HCEC 1CT (cell line): ENCODE measurements at regions not wholly inside any gene's neighbourhood (a gene's known extent, or its start where the extent isn't known, plus 50 kb on each side); places are given as distances from the start of the nearest gene placed in this dataset.
"Not testable (repeated sequence)": the region's sequence is repeated elsewhere in the genome, so short reads cannot be mapped to it uniquely, and the experiment has no call there.

Source experiments
- DNase-seq: peaks from one replicate; pipeline ENCODE4 v3.0.0-alpha.2; 2017

GRCh38 chr16:79881107-79881506 lies 280.6 kb upstream of the MAF start:
- DNase-seq = not testable (repeated sequence)

GRCh38 chr16:79876332-79876730 lies 275.8 kb upstream of the MAF start:
- no peak for DNase-seq

DNA sequence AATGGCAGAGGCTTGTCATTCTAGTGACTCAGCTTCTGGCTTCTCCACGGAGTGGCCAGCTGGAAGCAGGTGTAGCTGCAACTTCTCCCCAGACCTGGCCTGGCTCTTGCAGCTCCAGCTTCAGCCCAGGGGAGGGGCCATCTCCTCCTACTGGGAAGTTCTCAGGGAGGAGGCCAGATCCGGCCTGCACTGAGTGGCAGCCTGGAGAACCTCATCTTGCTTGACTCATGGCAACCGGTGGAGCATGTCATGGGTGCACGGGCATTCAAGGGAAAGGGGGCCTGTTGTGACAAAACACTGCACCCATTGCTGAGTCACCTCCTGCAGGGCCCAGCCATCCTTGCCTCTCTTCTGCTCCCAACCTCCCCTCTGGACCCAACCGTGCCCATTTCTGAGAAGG lies 273.9 kb upstream of the MAF start:
- no peak for DNase-seq

GRCh38 chr16:79873825-79874224 lies 273.3 kb upstream of the MAF start:
- no peak for DNase-seq

GRCh38 chr16:79871906-79872305 lies 271.4 kb upstream of the MAF start:
- DNase-seq = no peak

DNA sequence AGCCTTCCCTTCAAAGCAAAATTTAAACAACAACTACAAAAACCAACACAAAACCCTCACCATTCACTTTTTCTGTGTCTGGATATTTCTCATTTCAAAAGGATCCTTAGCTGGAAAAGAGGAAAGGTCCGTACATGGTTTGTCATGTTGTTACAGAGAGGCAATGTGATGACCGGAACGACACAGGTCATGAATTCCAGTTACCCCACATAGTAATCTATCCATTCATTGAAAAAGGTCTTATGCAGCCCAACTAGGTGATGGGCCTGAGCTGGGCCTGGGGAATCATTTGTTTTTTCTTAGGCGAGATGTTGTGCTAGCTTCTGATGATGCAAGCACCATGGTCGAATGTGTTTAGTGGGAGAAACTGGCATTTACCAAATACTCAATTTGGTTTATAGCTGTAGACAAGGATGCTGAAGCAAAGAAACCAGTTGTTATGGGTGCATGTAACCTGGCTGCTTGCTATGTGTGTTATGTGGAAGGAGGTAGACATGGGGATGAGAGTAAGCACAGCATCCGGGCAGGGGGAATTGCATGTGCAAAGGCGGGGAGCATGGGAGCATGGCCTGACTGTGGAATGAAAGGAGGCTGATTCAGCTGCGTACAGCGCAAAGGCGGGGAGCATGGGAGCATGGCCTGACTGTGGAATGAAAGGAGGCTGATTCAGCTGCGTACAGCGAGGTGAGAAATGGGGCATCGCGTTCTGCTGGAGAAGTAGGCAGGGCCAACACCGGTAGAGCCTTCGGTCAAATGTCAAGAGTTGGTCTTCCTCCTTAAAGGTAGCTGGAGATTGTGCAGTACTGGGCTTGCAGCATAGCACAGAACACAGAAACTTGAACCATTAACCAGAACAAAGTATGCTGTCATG lies 269.7 kb upstream of the MAF start:
- no peak for DNase-seq

GRCh38 chr16:79869304-79870015 lies 268.9 kb upstream of the MAF start:
- DNase-seq = no peak

- DNase-seq = no peak
Measured at GRCh38 chr16:79868841-79869240, 268.3 kb upstream of the MAF start.

- no peak for DNase-seq
Measured at GRCh38 chr16:79867425-79867997, 267.0 kb upstream of the MAF start.

DNA sequence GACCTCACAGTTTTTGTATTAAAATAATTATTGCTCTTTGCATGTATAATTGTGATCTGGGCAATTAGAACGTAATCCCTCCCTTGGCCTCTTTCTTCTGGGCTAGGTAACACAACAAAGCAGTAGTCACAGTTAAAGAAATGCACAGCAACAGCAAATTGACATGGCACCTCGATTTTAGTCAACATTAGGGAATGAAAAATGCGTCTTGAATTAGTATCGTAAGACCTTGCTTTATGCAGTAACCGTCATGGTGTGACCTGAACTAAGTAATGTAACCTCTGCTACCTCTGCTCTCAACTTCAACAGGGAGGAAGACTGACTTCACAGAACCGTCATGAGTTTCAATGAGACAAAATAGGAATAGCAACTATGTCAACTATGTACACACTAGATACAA lies 265.4 kb upstream of the MAF start:
- DNase-seq = no peak

DNA sequence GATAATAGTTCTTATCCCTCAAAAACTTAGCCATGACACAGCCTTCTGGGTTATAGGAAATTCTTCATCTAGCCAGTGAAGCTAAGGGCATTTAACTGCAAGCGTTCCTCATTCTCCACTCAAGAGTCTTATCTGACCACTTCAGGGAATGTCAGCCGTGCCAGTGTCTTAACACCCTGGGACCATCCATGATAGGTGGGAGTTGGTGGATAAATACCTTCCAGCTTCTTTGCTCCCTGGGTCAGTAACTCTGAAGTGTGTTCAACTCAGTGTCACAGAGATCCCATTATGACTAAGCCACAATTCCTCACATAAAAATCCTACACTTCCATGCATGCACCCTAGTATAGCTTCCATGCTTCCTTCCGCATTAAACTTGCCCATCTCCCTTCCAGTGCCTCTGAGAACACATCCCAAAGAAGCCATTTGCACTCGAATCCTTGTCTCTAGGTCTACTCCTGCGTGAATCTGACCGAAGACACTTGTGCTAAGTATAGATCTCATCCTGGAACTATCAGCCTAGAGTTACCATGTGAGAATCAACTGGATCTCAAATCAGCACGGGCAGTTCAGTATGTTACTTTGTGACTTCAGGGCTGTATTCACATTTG lies 264.3 kb upstream of the MAF start:
- no peak for DNase-seq

DNA sequence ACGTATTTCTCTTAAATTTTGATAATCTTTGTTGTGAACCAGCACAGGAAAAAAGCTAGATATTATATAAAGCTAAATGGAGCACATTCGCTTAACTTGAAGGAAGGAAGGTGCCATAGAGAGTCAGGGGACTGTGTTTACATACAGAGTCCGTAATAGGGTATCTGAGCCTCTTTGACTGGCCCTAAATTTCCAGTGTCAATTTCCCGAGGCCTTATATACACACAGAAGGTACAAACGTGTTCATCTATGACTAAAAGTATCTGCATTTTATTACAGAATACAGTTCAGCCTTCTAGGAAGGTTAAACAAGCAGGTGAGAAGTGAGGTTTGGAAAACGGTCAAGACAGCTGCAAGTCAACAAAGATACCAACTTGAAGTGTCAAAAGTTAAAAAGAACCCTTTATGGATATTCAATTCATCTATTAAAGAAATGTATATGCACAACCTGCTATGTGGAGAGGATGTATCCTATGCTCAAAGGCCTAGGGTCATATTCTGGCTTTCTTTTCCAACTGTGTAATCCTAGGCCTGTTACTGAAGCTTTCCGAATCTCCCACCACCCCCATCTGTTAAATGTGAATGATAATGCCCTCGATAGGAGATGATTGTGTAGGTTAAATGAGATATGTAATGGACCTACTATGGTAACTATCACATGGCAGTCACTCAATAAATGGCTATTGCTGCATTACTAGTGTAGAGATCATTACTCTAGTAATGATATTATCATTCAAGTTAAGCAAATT lies 263.7 kb upstream of the MAF start:
- no peak for DNase-seq

- DNase-seq = no peak
Measured at GRCh38 chr16:79863128-79864031, 262.8 kb upstream of the MAF start.

DNA sequence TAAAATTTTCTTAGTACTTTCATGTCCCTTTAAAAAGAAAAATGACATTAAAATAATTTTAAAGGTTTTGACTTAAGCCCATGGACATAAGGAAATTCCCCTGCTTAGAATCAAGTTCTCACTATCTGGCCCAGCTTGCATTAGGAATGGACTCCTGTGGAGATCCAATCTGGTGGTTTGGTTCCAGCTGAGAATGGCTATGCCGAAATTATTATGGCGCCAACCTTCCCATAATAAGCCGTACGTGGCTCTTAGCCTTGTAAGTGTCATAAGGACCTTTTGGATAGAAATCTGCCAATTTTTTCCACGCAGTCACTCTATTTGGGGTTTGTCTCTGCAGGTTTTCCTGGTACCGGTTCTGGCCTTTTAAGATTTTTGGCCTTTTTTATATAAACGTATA lies 262.1 kb upstream of the MAF start:
- DNase-seq = no peak

DNA sequence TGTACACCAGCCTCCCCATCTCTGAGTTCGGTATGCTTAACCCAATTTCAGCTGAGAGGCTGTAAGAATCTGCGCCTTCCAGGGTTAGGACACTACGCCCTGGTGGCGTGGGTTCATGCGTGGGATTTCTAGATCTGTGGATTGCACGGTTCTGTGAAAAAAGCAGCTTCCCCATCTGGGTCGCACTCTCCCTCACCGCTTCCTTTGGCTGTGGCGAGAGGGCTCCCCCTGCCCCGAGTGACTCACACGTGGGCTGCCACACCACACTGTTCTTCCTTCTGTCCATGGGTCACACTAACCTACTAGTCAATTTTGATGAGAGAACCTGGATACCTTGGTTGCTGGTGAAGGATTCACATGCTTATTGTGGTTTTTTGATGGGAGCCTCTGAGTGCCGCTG lies 256.0 kb upstream of the MAF start:
- no peak for DNase-seq

DNA sequence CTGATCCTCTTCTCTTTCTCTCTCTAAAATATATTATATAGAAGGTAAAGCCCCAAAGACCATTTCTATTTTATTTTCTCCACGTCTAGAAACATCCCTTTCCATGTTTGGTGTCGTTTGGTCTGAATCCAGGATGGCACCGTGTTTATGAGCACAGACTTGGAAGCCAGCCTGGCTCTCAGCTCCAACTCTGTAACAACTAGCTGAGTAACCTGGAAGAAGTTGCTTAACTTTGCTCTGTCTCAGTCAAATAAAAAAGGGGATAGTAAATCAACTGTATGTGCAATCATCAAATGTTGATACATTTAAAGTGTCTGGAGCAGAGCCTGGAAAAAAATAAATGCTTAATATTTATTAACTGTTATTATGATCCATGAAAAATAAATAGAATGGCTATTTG lies 249.8 kb upstream of the MAF start:
- DNase-seq = no peak

GRCh38 chr16:79849119-79849518 lies 248.6 kb upstream of the MAF start:
- DNase-seq = no peak

DNA sequence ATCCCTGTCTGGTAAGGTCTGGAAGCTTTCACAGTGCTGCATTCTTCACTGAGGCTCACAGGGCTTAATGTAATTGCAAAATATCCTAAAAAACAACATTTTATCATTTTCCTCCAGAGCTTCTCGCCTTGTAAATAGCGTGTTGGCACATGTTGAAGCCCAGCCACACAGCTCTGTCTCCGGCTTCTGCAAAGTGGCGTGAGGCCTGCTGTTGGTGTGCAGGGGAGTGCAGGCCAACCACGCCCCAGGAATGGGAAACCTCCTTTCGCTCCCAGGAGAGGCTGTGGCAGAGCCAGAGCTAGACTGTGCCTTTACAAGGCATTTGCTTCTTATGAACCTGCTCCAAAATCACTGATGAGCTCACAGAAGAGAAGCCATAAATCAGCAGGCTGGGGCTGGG lies 248.2 kb upstream of the MAF start:
- no peak for DNase-seq

GRCh38 chr16:79847569-79847968 lies 247.0 kb upstream of the MAF start:
- no peak for DNase-seq

DNA sequence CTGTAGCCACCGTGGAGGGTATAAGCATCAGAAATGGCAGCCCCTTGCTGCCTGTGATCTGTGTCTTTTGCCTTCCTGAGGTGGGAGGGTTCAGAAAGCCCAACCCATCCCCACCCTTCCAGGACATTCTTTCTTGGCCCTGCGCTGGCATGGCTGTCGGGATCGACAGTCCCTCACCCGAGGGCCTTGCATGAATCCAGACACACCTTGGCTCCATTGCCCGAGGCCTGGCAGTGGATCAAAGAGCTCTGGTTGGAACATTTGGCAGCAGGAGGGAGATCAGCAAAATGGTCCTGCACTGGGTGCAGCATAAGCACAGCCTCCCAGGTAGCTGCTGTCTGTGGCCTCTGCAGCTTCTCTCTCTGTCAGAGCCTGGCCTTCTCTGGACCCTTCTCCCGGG lies 246.6 kb upstream of the MAF start:
- DNase-seq = no peak

DNA sequence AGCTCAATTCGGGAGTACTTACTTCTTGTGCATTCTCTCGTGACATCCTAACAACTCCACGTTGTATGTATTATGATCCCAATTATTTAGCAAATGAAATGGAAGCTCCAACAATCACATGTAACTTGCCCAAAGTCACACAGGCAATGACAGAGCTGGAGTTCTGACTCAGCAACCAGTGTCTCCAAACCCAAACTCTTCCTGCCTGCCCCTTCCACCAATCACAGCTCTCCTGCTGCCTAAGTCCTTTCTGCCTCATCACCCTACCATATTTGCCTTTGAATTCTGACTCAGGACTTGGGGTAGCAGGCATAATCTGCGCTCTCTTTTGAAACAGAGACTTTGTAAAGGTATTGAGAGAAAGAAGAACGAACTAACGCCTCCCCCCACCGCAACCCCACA lies 245.2 kb upstream of the MAF start:
- no peak for DNase-seq
